ENCODE measurements at regions not wholly inside any gene's neighbourhood (a gene's known extent, or its start where the extent isn't known, plus 50 kb on each side); places are given as distances from the start of the nearest gene placed in this dataset.
"Not testable (repeated sequence)": the region's sequence is repeated elsewhere in the genome, so short reads cannot be mapped to it uniquely, and the experiment has no call there.

DNA sequence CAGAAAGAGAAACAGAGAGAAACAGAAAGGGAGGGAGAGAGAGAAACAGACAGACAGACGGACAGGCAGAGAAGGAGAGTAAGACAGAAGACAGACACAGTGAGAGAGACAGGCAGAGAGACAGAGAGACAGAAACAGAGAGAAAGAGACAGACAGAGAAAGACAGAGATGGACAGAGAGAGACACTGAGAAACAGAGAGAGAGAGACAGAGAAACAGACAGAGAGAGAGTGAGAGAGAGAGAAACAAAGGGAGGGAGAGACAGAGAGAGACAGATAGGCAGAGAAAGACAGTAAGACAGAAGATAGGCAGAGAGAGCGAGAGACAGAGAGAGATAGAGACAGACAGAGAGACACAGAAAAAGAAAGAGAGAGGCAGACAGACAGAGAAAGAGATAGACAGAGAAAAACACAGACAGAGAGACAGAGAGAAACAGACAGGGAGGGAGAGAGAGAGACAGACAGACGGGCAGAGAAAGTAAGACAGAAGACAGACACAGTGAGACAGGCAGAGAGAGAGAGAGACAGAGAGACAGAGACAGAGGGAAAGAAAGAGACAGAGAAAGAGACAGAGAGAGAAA lies 753.4 kb upstream of the DEFB115 start:
- Mint-ChIP-seq H3K27ac (ENCODE audit: unreplicated experiment) (no peak overlapping the region), H3K36me3 (ENCODE audit: low read depth, unreplicated experiment) (peaks cover 5% of the 10 kb centered on the region), H3K4me1 (ENCODE audit: unreplicated experiment) (no peaks in the 10 kb centered on the region), H3K27me3 (ENCODE audit: unreplicated experiment) (peaks cover 2% of the 10 kb centered on the region), H3K4me3 (ENCODE audit: unreplicated experiment) (no peak overlapping the region), H3K9me3 (ENCODE audit: unreplicated experiment) (no peaks in the 10 kb centered on the region)
- DNase-seq (ENCODE audit: low spot score): no peak
- TF ChIP-seq CTCF (IDR thresholded peaks at IDR 0.05; ENCODE audit: unreplicated experiment): no peak

- DNase-seq (ENCODE audit: low spot score): no peak
- H3K4me1 Mint-ChIP-seq (ENCODE audit: unreplicated experiment): no peaks in the 10 kb centered on the region
- no peak for TF ChIP-seq CTCF (IDR thresholded peaks at IDR 0.05; ENCODE audit: unreplicated experiment)
- no peak overlapping the region for H3K4me3 Mint-ChIP-seq (ENCODE audit: unreplicated experiment)
- no peak overlapping the region for H3K27ac Mint-ChIP-seq (ENCODE audit: unreplicated experiment)
- H3K27me3 Mint-ChIP-seq (ENCODE audit: unreplicated experiment): peaks cover 4% of the 10 kb centered on the region
- H3K36me3 Mint-ChIP-seq (ENCODE audit: low read depth, unreplicated experiment): peaks cover 5% of the 10 kb centered on the region
- peaks cover 8% of the 10 kb centered on the region for H3K9me3 Mint-ChIP-seq (ENCODE audit: unreplicated experiment)
These were observed 751.9 kb upstream of the DEFB115 start for GRCh38 chr20:30505566-30505965.

DNA sequence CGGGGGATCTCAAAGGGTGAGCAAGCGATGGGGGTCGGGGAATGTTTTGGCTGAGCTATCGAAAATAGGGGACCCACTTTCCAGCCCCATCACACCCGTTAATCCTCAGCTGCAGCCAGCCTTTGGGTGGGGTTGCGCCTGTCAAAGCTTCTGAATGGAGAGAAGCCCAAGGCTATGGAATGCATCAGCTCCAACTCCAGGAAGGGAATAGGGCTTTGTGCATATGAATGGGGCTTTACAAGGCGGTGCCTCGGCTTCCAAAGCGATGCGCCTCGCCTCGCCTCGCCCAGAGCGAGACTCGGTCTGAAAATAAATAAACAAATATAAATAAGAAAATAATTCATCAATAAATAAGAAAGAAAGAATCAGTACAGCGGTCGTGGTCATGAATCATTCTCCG lies 751.4 kb upstream of the DEFB115 start:
- no peak overlapping the region for H3K4me3 Mint-ChIP-seq (ENCODE audit: unreplicated experiment)
- peaks cover 4% of the 10 kb centered on the region for H3K27me3 Mint-ChIP-seq (ENCODE audit: unreplicated experiment)
- H3K36me3 Mint-ChIP-seq (ENCODE audit: low read depth, unreplicated experiment): peaks cover 9% of the 10 kb centered on the region
- no peak for DNase-seq (ENCODE audit: low spot score)
- no peak for TF ChIP-seq CTCF (IDR thresholded peaks at IDR 0.05; ENCODE audit: unreplicated experiment)
- peaks cover 12% of the 10 kb centered on the region for H3K9me3 Mint-ChIP-seq (ENCODE audit: unreplicated experiment)
- H3K4me1 Mint-ChIP-seq (ENCODE audit: unreplicated experiment): peaks cover 2% of the 10 kb centered on the region
- H3K27ac Mint-ChIP-seq (ENCODE audit: unreplicated experiment): no peak overlapping the region

DNA sequence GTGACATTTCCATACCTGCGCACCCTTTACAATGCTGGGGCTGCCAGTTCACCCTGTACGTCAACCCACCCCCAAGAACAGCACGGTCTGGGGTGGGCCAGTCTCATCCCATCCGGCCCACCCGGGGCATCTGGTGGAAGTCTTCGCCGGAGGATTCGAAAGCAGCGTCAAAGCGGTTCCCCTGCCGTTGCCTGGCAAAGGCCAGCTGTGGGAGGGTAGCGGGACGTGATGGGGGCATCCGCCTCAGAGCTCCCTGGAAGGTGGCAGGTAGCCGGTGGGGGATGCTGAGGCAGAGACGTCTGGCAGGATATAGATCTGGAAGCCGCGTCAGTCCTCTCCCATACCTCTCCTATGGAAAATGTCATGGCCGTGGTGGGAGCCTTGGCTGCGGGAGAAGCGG lies 749.1 kb upstream of the DEFB115 start:
- H3K4me3 Mint-ChIP-seq (ENCODE audit: unreplicated experiment); H3K27me3 Mint-ChIP-seq (ENCODE audit: unreplicated experiment); DNase-seq (ENCODE audit: low spot score); H3K27ac Mint-ChIP-seq (ENCODE audit: unreplicated experiment); H3K4me1 Mint-ChIP-seq (ENCODE audit: unreplicated experiment); H3K36me3 Mint-ChIP-seq (ENCODE audit: low read depth, unreplicated experiment): not testable (repeated sequence)
- peaks cover 13% of the 10 kb centered on the region for H3K9me3 Mint-ChIP-seq (ENCODE audit: unreplicated experiment)

- DNase-seq (ENCODE audit: low spot score): no peak
- Mint-ChIP-seq H3K4me1 (ENCODE audit: unreplicated experiment) (peaks cover 2% of the 10 kb centered on the region), H3K9me3 (ENCODE audit: unreplicated experiment) (peaks cover 21% of the 10 kb centered on the region), H3K27me3 (ENCODE audit: unreplicated experiment) (peaks cover 12% of the 10 kb centered on the region), H3K27ac (ENCODE audit: unreplicated experiment) (no peak overlapping the region), H3K36me3 (ENCODE audit: low read depth, unreplicated experiment) (peaks cover 22% of the 10 kb centered on the region), H3K4me3 (ENCODE audit: unreplicated experiment) (no peak overlapping the region)
- no peak for TF ChIP-seq CTCF (IDR thresholded peaks at IDR 0.05; ENCODE audit: unreplicated experiment)
These were observed 746.0 kb upstream of the DEFB115 start for GRCh38 chr20:30511322-30512030.

All from endothelial cell (in vitro differentiated cells).